OCI-LY1 (cell line): ENCODE measurements at regions not wholly inside any gene's neighbourhood (a gene's known extent, or its start where the extent isn't known, plus 50 kb on each side); places are given as distances from the start of the nearest gene placed in this dataset.

Experiments used
- CTCF ChIP-seq: fragments of 200-600 bp; sonication (generic), shearing (Covaris generic); IDR thresholded peaks from 2 replicates; pipeline ENCODE4 v1.5.1; 2017; ENCODE audit warnings: mild to moderate bottlenecking, antibody characterized with exemption, low read length, moderate library complexity, mixed read lengths
- EZH2 ChIP-seq: fragments of 200-600 bp; sonication (generic), shearing (Covaris generic); IDR thresholded peaks from 2 replicates; pipeline ENCODE4 v1.8.0; 2017; ENCODE audit warnings: borderline replicate concordance, mixed run types, mild to moderate bottlenecking, antibody characterized with exemption, low read length, moderate library complexity, mixed read lengths

GRCh38 chr4:112751447-112751846 lies 114.5 kb downstream of the LARP7 start:
- TF ChIP-seq CTCF (no peak), EZH2 (no peak)
